Esophagus squamous epithelium (tissue), 5 donors: ENCODE measurements at regions not wholly inside any gene's neighbourhood (a gene's known extent, or its start where the extent isn't known, plus 50 kb on each side); places are given as distances from the start of the nearest gene placed in this dataset.

Source experiments
- DNase-seq: peaks from one replicate; lab custom pipeline; 2025; lab: John Stamatoyannopoulos, UW
- H3K27ac ChIP-seq, 4 donors: fragments of 200-600 bp; sonication (generic); one replicate each; pipeline ENCODE4 v1.5.1; 2016 to 2019; ENCODE audit warnings: mild to moderate bottlenecking in 1 of 4
- H3K27me3 ChIP-seq, 4 donors: fragments of 200-600 bp; sonication (generic); 1 replicate in 3 of 4; 2 replicates in 1 of 4; pipeline versions ENCODE4 v1.5.1 to v1.6.0; 2017 to 2021; ENCODE audit warnings: antibody characterized with exemption in 1 of 4
- H3K36me3 ChIP-seq, 3 donors: fragments of 200-600 bp; sonication (generic); one replicate each; pipeline ENCODE4 v1.5.1; 2016 to 2019
- H3K4me1 ChIP-seq, 3 donors: fragments of 200-600 bp; sonication (generic); one replicate each; pipeline ENCODE4 v1.5.1; 2017 to 2019
- H3K4me3 ChIP-seq, 4 donors: fragments of 200-600 bp; sonication (generic); 1 replicate in 3 of 4; 2 replicates in 1 of 4; pipeline ENCODE4 v1.5.1; 2016 to 2019; ENCODE audit warnings: mild to moderate bottlenecking in 2 of 4, moderate library complexity in 1 of 4
- H3K9me3 ChIP-seq, 3 donors: fragments of 200-600 bp; sonication (generic); one replicate each; pipeline ENCODE4 v1.5.1; 2016 to 2019
- POLR2A ChIP-seq, 4 donors: fragments of 450-650 bp; IDR thresholded peaks; one replicate each; pipeline ENCODE4 v1.6.1; 2017; ENCODE audit warnings: antibody characterized with exemption in 4 of 4, mild to moderate bottlenecking in 4 of 4, moderate library complexity in 3 of 4
- WGBS, 2 donors: methylation state at CpG; one replicate each; pipeline ENCODE4 v1.1.5; 2018; 5-methylcytosine and 5-hydroxymethylcytosine counted together
- intact Hi-C: fragments of 100-400 bp; cut with DNase I; formaldehyde crosslinking; loops from one replicate; pipeline ENCODE4 v1.15.0; 2022
- TF ChIP-seq, protein P1 (sequence below), 6 experiments: fragments of 450-650 bp in 4 of 6; fragments of 200-600 bp in 2 of 6; sonication (generic) in 2 of 6; IDR thresholded peaks; one replicate each; pipeline ENCODE4 v1.5.1; 2016 to 2019; ENCODE audit warnings: antibody characterized with exemption in 6 of 6, mild to moderate bottlenecking in 4 of 6, moderate library complexity in 4 of 6
- donor health status: DM: yes; HTN: yes; CAD: no.

- Histone ChIP-seq H3K27ac (no peak overlapping the region), H3K9me3 (no peaks in the 10 kb centered on the region), H3K4me3 (no peak overlapping the region), H3K4me1 (no peaks in the 10 kb centered on the region), H3K27me3 (no peaks in the 10 kb centered on the region), H3K36me3 (no peaks in the 10 kb centered on the region)
- no peak for TF ChIP-seq POLR2A (IDR thresholded peaks at IDR 0.05)
- TF ChIP-seq, protein P1, sequence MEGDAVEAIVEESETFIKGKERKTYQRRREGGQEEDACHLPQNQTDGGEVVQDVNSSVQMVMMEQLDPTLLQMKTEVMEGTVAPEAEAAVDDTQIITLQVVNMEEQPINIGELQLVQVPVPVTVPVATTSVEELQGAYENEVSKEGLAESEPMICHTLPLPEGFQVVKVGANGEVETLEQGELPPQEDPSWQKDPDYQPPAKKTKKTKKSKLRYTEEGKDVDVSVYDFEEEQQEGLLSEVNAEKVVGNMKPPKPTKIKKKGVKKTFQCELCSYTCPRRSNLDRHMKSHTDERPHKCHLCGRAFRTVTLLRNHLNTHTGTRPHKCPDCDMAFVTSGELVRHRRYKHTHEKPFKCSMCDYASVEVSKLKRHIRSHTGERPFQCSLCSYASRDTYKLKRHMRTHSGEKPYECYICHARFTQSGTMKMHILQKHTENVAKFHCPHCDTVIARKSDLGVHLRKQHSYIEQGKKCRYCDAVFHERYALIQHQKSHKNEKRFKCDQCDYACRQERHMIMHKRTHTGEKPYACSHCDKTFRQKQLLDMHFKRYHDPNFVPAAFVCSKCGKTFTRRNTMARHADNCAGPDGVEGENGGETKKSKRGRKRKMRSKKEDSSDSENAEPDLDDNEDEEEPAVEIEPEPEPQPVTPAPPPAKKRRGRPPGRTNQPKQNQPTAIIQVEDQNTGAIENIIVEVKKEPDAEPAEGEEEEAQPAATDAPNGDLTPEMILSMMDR (IDR thresholded peaks at IDR 0.05) = no peak
- DNase-seq = no peak
- 53 to 70% methylated on average over 3 of the region's 3 CpGs for WGBS, 2 donors
- intact Hi-C loops = no loop called here
These were observed 370.9 kb upstream of the RBFOX1 start for GRCh38 chr16:6961704-6962103.

DNA sequence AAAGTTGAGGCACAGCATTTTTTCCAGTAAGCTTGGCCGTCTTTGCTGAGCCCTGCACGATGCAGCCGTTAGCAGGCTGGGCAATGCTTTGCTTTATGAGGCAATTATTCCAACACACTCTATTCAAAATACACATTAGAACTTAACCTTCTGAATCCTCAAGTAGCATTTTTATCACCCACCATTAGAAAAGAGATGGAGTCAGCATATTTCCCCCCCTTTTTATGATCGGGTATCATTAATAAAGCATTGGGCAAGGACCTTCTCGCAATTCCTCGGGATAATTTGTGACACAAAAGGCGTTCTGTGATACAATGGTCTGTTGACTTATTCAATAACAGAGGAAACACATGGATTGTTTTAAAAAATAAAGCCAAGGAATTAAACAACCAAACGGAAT, 374.5 kb upstream of the RBFOX1 start:
- intact Hi-C loops = no loop called here
- TF ChIP-seq, protein P1 (IDR thresholded peaks at IDR 0.05) = no peak
- no peak for TF ChIP-seq POLR2A (IDR thresholded peaks at IDR 0.05)

DNA sequence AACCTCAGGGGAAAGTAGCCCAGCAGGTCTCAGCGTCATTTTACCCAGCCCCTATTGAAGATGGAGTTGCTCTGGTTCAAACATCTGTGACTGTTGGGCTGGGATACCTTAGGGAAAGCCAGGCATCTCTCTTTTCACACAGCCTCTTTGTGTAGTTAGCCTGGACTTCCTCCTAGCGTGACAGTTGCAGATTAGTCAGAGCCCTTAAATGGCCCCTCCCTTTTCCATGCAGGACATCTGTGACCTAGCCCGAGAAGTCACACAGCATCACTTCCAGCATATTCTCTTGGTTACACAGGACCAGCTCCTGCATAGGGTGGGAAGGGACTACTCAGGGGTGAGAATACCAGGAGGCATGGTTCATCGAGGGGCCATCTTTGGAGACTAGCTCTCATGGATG, 375.0 kb upstream of the RBFOX1 start:
- H3K4me1 ChIP-seq = no peaks in the 10 kb centered on the region
- no peak for TF ChIP-seq POLR2A (IDR thresholded peaks at IDR 0.05)
- TF ChIP-seq, protein P1 (IDR thresholded peaks at IDR 0.05) = no peak
- 73 to 87% methylated on average over 3 of the region's 4 CpGs for WGBS, 2 donors
- no peaks in the 10 kb centered on the region for H3K36me3 ChIP-seq
- intact Hi-C loops = no loop called here
- no peak overlapping the region for H3K27ac ChIP-seq
- H3K4me3 ChIP-seq = no peak overlapping the region
- H3K9me3 ChIP-seq = no peaks in the 10 kb centered on the region
- H3K27me3 ChIP-seq = no peaks in the 10 kb centered on the region
- DNase-seq = no peak

More for the DNA sequence above, 374.5 kb upstream of the RBFOX1 start:
- Histone ChIP-seq H3K27ac (no peak overlapping the region), H3K27me3 (no peaks in the 10 kb centered on the region), H3K4me1 (no peaks in the 10 kb centered on the region), H3K36me3 (no peaks in the 10 kb centered on the region), H3K9me3 (no peaks in the 10 kb centered on the region), H3K4me3 (no peak overlapping the region)
- 87 to 88% methylated on average over 8 of the region's 8 CpGs for WGBS, 2 donors
- no peak for DNase-seq

DNA sequence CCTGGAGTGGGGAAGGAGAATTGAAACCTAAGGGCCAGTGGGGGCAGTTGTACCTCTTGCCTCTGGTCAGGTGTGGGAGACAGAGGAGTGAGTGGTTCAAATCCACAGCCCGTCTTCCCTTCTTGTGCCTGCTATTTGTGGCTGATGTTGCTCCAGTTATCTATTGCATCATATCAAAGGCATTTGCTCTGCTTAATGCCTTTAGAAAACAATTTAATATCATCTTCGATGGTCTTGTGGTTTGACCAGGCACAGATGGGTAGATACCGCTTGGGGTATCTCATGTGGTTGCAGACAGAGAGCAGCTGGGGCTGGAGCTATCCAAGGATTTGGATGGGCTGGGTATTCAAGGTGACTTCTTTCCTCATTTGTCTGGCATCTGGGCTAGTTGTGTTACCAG, 376.1 kb upstream of the RBFOX1 start:
- Histone ChIP-seq H3K27me3 (no peaks in the 10 kb centered on the region), H3K27ac (no peak overlapping the region), H3K9me3 (no peaks in the 10 kb centered on the region), H3K36me3 (no peaks in the 10 kb centered on the region), H3K4me1 (no peaks in the 10 kb centered on the region), H3K4me3 (no peak overlapping the region)
- WGBS, 2 donors = 77% methylated on average over 3 of the region's 3 CpGs
- intact Hi-C loops = no loop called here
- TF ChIP-seq, protein P1 (IDR thresholded peaks at IDR 0.05) = no peak
- TF ChIP-seq POLR2A (IDR thresholded peaks at IDR 0.05) = no peak
- no peak for DNase-seq

- Histone ChIP-seq H3K27me3 (no peaks in the 10 kb centered on the region), H3K4me3 (no peak overlapping the region), H3K4me1 (no peaks in the 10 kb centered on the region), H3K9me3 (no peaks in the 10 kb centered on the region), H3K27ac (no peak overlapping the region), H3K36me3 (no peaks in the 10 kb centered on the region)
- no peak for DNase-seq
- WGBS, 2 donors = 82 to 85% methylated on average over 3 of the region's 3 CpGs
- no peak for TF ChIP-seq POLR2A (IDR thresholded peaks at IDR 0.05)
- TF ChIP-seq, protein P1 (IDR thresholded peaks at IDR 0.05) = no peak
- intact Hi-C loops = no loop called here
These were observed 377.3 kb upstream of the RBFOX1 start for GRCh38 chr16:6955303-6955702.
